Mucosa of descending colon (tissue), 3 donors: ENCODE measurements at regions not wholly inside any gene's neighbourhood (a gene's known extent, or its start where the extent isn't known, plus 50 kb on each side); places are given as distances from the start of the nearest gene placed in this dataset.

Experiments used
- ATAC-seq: fragments of 200-7000 bp; cut with Tn5 transposase; one replicate; pipeline ENCODE4 v1.9.1; 2020; ENCODE audit warnings: mild to moderate bottlenecking, moderate library complexity
- DNase-seq, 3 donors: peaks; one replicate each; pipeline ENCODE4 v3.0.0-alpha.2; 2020
- H3K36me3 ChIP-seq: fragments of 200-600 bp; one replicate; pipeline ENCODE4 v1.8.0; 2021; ENCODE audit warnings: low read depth, mild to moderate bottlenecking
- H3K4me1 ChIP-seq: fragments of 200-600 bp; one replicate; pipeline ENCODE4 v1.8.0; 2021; ENCODE audit warnings: low read depth, mild to moderate bottlenecking
- H3K4me3 ChIP-seq: fragments of 200-600 bp; one replicate; pipeline ENCODE4 v1.8.0; 2021; ENCODE audit warnings: mild to moderate bottlenecking
- H3K9me3 ChIP-seq: fragments of 200-600 bp; one replicate; pipeline ENCODE4 v1.8.0; 2021; ENCODE audit warnings: mild to moderate bottlenecking
- intact Hi-C, 2 donors: fragments of 100-400 bp; cut with DNase I in 1 of 2; cut with micrococcal nuclease in 1 of 2; formaldehyde crosslinking; loops; one replicate each; pipeline versions ENCODE4 v1.11.0 to v1.11.1; 2022; cut with DNase I, micrococcal nuclease
- TF ChIP-seq, protein P1 (sequence below): fragments of 200-600 bp; IDR thresholded peaks from one replicate; pipeline ENCODE4 v1.8.0; 2022; ENCODE audit warnings: antibody characterized with exemption, mild to moderate bottlenecking
- donor health status: DM: no; HTN: no; CAD: no; lungs with moderate emphysema.
- donor health status: DM: no; HTN: no; CAD: no.
- donor health status: DM: no; HTN: yes; CAD: no.

DNA sequence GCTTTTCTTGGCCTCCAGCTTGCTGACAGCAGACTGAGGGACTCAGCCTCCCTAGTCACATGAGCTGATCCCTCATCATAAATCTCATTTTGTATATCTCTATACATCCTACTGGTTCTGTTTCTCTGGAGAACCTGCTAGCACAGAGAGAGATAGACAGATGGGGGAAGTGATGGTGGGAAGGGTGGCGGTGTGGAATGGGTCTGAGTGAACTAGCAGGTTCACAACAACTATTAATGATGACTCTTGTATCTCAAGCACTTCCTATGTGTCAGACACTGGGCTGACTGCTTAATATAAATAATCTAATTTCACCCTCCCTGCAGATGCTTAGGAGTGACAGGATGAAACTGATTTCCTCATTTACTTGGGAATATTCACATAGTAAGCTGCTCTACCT, 106.9 kb upstream of the TLE3 start:
- Histone ChIP-seq H3K4me3 (no peak overlapping the region), H3K36me3 (no peaks in the 10 kb centered on the region), H3K9me3 (no peaks in the 10 kb centered on the region), H3K4me1 (no peaks in the 10 kb centered on the region)
- intact Hi-C loops, result no loop called here
- ATAC-seq (no peak), DNase-seq (no peak)
- TF ChIP-seq, protein P1, sequence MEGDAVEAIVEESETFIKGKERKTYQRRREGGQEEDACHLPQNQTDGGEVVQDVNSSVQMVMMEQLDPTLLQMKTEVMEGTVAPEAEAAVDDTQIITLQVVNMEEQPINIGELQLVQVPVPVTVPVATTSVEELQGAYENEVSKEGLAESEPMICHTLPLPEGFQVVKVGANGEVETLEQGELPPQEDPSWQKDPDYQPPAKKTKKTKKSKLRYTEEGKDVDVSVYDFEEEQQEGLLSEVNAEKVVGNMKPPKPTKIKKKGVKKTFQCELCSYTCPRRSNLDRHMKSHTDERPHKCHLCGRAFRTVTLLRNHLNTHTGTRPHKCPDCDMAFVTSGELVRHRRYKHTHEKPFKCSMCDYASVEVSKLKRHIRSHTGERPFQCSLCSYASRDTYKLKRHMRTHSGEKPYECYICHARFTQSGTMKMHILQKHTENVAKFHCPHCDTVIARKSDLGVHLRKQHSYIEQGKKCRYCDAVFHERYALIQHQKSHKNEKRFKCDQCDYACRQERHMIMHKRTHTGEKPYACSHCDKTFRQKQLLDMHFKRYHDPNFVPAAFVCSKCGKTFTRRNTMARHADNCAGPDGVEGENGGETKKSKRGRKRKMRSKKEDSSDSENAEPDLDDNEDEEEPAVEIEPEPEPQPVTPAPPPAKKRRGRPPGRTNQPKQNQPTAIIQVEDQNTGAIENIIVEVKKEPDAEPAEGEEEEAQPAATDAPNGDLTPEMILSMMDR, result no peak

DNA sequence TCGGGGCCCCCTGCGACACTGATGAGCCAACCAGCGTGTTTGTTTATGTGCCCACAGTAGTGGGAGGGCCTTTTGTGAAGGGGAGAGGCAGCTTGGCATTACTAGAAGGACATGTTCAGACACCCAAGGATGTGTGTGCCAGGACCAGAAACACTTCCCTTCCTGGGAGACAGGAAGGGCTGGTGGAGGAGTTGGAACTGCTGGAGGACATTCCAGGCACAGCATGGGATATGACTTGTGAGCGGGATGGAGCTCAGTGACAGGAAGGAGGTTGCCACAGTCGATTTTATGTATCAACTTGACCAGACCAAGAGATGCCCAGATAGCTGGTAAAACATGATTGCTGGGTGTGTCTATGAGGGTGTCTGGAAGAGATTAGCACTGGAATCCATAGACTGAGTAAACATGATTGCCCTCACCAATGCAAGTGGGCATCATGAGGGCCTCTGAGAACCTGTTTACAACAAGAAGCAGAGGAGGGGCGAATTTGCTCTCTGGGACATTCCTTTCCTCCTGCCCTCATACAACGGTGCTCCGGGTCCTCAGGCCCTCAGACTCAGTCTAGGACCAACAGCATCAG, 106.4 kb upstream of the TLE3 start:
- ATAC-seq (no peak), DNase-seq (no peak)

DNA sequence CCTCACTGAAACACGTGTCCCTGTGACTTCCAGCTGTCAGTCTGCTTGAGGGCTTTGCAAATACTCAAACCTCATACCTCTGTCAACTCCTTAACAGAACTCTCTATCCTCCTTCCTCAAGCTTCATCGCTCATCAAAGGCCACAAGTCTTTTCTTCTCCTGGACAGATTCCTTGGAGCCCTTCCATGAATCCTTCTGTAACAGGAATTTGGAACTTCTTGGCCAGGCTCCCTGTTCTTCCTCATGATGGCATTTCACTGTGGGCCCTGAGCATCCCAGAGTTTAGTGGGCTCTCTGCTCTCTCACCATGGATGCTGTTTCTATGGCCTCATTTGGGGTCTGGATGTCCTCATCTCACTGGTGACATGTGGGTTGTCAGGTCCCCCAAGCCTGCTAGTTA, 105.0 kb upstream of the TLE3 start:
- TF ChIP-seq, protein P1, result no peak
- intact Hi-C loops, result no loop called here
- Histone ChIP-seq H3K36me3 (no peaks in the 10 kb centered on the region), H3K4me1 (no peaks in the 10 kb centered on the region), H3K9me3 (no peaks in the 10 kb centered on the region), H3K4me3 (no peak overlapping the region)
- ATAC-seq (no peak), DNase-seq (no peak)

More for the DNA sequence above, 106.4 kb upstream of the TLE3 start:
- Histone ChIP-seq H3K4me3 (no peak overlapping the region), H3K4me1 (no peaks in the 10 kb centered on the region), H3K9me3 (no peaks in the 10 kb centered on the region), H3K36me3 (no peaks in the 10 kb centered on the region)
- TF ChIP-seq, protein P1, result no peak
- intact Hi-C loops, result no loop called here

DNA sequence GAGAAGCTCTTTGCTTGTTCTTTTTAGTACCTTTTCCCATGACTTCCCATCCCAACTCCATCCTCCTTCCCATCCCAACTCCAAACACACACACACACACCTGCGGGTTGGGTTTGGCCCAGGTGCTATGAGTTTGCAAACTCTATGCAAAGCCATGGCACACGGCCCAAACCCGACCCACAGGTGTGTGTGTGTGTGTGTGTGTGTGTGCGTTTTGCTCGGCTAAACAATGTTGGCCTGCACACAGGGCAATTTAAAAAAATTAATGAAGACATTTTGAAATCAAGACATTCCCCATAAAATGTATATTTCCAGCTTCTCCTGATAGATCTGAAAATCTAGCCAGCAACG, 103.7 kb upstream of the TLE3 start:
- Histone ChIP-seq H3K4me3 (no peak overlapping the region), H3K9me3 (no peaks in the 10 kb centered on the region), H3K4me1 (no peaks in the 10 kb centered on the region), H3K36me3 (no peaks in the 10 kb centered on the region)
- intact Hi-C loops, result no loop called here
- no peak for ATAC-seq
- TF ChIP-seq, protein P1, result no peak
- no peak for DNase-seq

DNA sequence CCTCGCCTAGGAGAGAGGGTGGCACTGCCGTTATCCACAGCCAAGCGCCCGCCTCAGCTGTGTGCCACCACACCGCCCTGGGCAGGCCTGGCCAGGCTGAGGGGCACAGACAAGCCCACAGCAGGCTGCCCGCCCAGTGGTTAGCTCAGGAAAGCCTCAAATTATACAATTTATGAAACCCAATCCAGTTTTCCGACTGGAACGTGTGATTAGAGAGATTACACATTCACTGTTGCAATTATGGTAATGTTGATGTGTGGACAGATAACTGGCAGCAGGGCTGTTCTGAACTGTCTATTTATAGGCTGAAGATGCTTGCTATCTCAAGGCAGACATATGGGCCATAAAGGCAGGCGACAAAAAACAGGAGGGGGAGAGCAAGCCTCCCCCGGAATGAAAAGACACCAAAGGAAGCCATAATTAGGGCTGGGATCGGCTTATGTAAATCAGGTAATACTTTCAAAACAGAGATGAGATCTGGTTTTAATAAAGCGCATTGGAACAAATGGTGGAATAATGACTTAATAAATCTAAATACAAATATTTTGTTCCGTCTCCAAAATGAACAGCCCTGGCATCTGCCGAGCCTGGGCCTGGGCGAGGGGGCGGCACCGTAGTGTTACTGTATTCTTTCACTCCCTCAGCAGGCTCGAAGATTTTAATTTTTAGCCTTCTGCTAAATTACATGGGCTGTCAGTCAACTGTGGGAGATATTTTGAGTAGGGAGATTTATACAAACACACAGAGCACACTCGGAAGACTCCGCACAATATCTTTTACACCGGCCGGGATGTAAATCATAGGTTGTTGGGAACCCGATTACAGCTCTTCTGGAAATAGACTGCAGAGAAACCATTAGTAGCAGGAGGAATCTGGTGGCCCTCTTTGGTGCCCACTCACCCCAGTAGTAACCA, 103.1 kb upstream of the TLE3 start:
- Histone ChIP-seq H3K4me3 (no peak overlapping the region), H3K36me3 (no peaks in the 10 kb centered on the region), H3K9me3 (no peaks in the 10 kb centered on the region), H3K4me1 (peaks cover 2% of the 10 kb centered on the region)
- no peak for ATAC-seq
- DNase-seq, result no peak
- intact Hi-C loops, result no loop called here
- TF ChIP-seq, protein P1, result no peak
